22Rv1 (cell line): ENCODE measurements at regions not wholly inside any gene's neighbourhood (a gene's known extent, or its start where the extent isn't known, plus 50 kb on each side); places are given as distances from the start of the nearest gene placed in this dataset.

ENCODE experiments used
- CTCF ChIP-seq: fragments of 450-650 bp; IDR thresholded peaks from 2 replicates; pipeline ENCODE4 v1.5.1; 2017; ENCODE audit warnings: mild to moderate bottlenecking
- ZFX ChIP-seq: fragments of 450-650 bp; IDR thresholded peaks from 2 replicates; pipeline ENCODE4 v1.6.1; 2017; ENCODE audit warnings: antibody characterized with exemption, borderline replicate concordance

DNA sequence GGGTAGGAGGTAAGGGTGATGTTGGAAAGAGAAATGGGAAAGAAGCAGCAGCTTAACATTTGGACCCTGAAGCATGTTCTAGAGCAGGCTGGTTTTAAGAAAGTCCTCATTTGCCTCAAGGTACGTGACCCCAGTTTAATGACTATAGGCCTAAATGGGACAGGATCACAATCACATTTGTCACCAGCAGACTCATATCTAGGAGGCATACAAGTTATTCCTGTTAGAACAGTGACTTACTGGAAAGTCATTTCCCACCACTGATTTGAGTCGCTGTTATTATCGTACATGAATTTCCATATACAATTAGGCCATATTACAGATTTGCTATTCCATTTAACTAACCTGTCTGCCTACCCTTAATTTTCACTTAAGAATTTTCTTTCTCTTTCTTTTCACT lies 326.1 kb downstream of the DAD1 start:
- TF ChIP-seq CTCF (no peak), ZFX (no peak)
